Stomach (tissue), 8 donors: ENCODE measurements at regions not wholly inside any gene's neighbourhood (a gene's known extent, or its start where the extent isn't known, plus 50 kb on each side); places are given as distances from the start of the nearest gene placed in this dataset.

ENCODE experiments used
- DNase-seq, 2 donors: peaks; one replicate each; pipeline versions ENCODE4 v3.0.0 to v3.0.0-alpha.2; 2013 to 2019
- H3K27ac ChIP-seq, 5 donors: fragments of 200-600 bp in 4 of 5; sonication (generic) in 4 of 5; one replicate each; pipeline ENCODE4 v1.5.1; 2013 to 2019; ENCODE audit warnings: mild to moderate bottlenecking in 1 of 5, moderate library complexity in 1 of 5
- H3K27me3 ChIP-seq, 3 donors: fragments of 200-600 bp; sonication (generic); one replicate each; pipeline ENCODE4 v1.5.1; 2017 to 2019; ENCODE audit warnings: mixed run types in 1 of 3
- H3K36me3 ChIP-seq, 4 donors: fragments of 200-600 bp; sonication (generic); 1 replicate in 3 of 4; 2 replicates in 1 of 4; pipeline ENCODE4 v1.5.1; 2016 to 2019
- H3K4me1 ChIP-seq, 4 donors: fragments of 200-600 bp; sonication (generic); one replicate each; pipeline ENCODE4 v1.5.1; 2016 to 2019
- H3K4me3 ChIP-seq, 4 donors: fragments of 200-600 bp; sonication (generic) in 3 of 4; one replicate each; pipeline ENCODE4 v1.5.1; 2016 to 2019; ENCODE audit warnings: mild to moderate bottlenecking in 1 of 4
- H3K9me3 ChIP-seq, 4 donors: fragments of 200-600 bp; sonication (generic); one replicate each; pipeline ENCODE4 v1.5.1; 2016 to 2019
- CTCF ChIP-seq, 7 experiments: fragments of 450-650 bp in 4 of 7; fragments of 200-600 bp in 3 of 7; sonication (generic) in 3 of 7; IDR thresholded peaks; one replicate each; pipeline ENCODE4 v1.5.1; 2016 to 2019; ENCODE audit warnings: antibody characterized with exemption in 7 of 7, control low read depth in 2 of 7, mild to moderate bottlenecking in 1 of 7
- EP300 ChIP-seq: sonication (generic); formaldehyde crosslinking; IDR thresholded peaks from one replicate; pipeline ENCODE4 v1.6.1; 2017; ENCODE audit warnings: antibody characterized with exemption
- POLR2A ChIP-seq, 4 donors: fragments of 450-650 bp; IDR thresholded peaks; one replicate each; pipeline ENCODE4 v1.6.1; 2016; ENCODE audit warnings: antibody characterized with exemption in 4 of 4, control low read depth in 2 of 4, mild to moderate bottlenecking in 1 of 4, moderate library complexity in 1 of 4
- POLR2AphosphoS5 ChIP-seq, 3 donors: sonication (generic); formaldehyde crosslinking; IDR thresholded peaks; one replicate each; pipeline ENCODE4 v1.6.1; 2016; ENCODE audit warnings: antibody characterized with exemption in 3 of 3
- WGBS, 5 donors: extraction: QIAGEN DNeasy Blood & Tissue Kit in 3 of 5; methylation state at CpG; one replicate each; pipeline versions ENCODE4 v1.1.5 to v1.1.7; 2013 to 2018; 5-methylcytosine and 5-hydroxymethylcytosine counted together
- intact Hi-C: fragments of 100-400 bp; cut with DNase I; formaldehyde crosslinking; loops from one replicate; pipeline ENCODE4 v1.15.1; 2023; ENCODE audit warnings: low total_unique reads
- donor health status: healthy with polysubstance abuse.
- donor health status: Bipolar disorder and iron deficiency.
- donor health status: healthy.

DNA sequence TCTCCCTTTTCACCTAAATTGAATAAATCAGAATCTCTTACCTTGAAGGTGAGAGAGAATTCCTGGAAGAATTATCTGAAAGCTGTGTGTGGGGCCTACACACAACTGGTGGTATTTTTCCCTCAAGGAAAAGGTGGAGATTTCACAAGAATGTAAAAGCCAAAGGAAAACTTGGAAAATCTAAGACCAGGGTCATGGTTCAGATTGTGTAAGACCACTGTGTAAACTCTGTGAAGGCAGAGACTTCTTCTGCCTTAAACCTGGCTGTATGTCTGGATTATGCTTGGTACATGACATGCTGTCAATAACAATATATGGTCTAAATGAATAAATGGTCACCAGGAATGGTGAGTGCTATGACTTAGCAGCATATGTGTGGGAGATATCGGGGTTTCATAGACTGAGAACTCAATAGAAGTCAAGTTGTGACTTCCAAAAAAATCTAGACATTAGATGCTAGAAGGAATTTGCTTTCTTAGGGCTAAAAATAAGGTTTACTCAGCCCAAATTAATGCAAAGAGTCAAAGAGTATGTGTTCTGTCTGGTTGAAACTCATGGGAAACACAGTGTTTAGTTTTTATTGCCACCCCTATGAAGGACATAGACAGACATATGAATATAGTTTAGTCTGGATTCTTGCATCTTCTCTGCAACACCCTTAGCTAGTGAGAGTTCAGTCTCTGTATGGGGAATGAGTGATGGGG, 163.7 kb downstream of the SNAPC1 start:
- Histone ChIP-seq H3K9me3 (no peaks in the 10 kb centered on the region), H3K27ac (no peak overlapping the region), H3K4me3 (no peak overlapping the region), H3K36me3 (no peaks in the 10 kb centered on the region), H3K4me1 (no peaks in the 10 kb centered on the region), H3K27me3 (no peaks in the 10 kb centered on the region)
- no peak for TF ChIP-seq EP300
- no peak for TF ChIP-seq POLR2A (IDR thresholded peaks at IDR 0.05)
- intact Hi-C loops, result no loop called here
- no peak for DNase-seq
- WGBS, 5 donors, result 81 to 94% (median 89%) methylated on average over 1 of the region's 1 CpG

DNA sequence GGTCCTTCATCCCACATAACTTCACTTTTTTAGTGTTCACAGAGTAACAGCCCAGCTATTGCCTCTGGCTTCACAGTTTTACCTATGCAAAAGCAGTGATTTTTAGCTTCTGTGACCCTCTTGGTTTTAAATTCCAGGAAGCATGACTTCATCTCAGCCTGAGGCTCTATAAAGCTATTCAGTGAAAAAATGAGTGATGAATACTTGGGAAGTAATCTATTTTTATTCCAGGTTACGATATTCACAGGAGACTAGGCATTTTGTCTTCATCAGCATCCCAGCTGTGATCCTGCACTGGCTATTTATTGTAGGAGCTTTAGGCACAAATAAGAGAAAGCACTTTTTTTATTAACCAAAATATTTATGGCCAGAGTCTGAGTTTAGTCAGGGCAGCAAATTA, 164.8 kb downstream of the SNAPC1 start:
- intact Hi-C loops, result no loop called here
- H3K9me3 ChIP-seq, result no peaks in the 10 kb centered on the region

GRCh38 chr14:61927520-61927919, 165.3 kb downstream of the SNAPC1 start:
- no peak overlapping the region for H3K27ac ChIP-seq
- peak in 1 of 2 donors; percentile 59 for DNase-seq
- H3K27me3 ChIP-seq, result no peaks in the 10 kb centered on the region
- TF ChIP-seq POLR2AphosphoS5 (IDR thresholded peaks at IDR 0.05), result no peak
- no peak for TF ChIP-seq CTCF (IDR thresholded peaks at IDR 0.05)
- no peak for TF ChIP-seq POLR2A (IDR thresholded peaks at IDR 0.05)
- TF ChIP-seq EP300, result no peak
- no peak overlapping the region for H3K4me3 ChIP-seq
- H3K4me1 ChIP-seq, result no peaks in the 10 kb centered on the region
- no peaks in the 10 kb centered on the region for H3K36me3 ChIP-seq
- 20 to 37% (median 28%) methylated on average over 2 of the region's 2 CpGs for WGBS, 5 donors
- H3K9me3 ChIP-seq, result no peaks in the 10 kb centered on the region
- intact Hi-C loops, result no loop called here

More for the DNA sequence above, 164.8 kb downstream of the SNAPC1 start:
- Histone ChIP-seq H3K4me3 (no peak overlapping the region), H3K27me3 (no peaks in the 10 kb centered on the region), H3K4me1 (no peaks in the 10 kb centered on the region), H3K36me3 (no peaks in the 10 kb centered on the region), H3K27ac (no peak overlapping the region)
- TF ChIP-seq CTCF (IDR thresholded peaks at IDR 0.05), result no peak
- no peak for TF ChIP-seq POLR2A (IDR thresholded peaks at IDR 0.05)
- TF ChIP-seq POLR2AphosphoS5 (IDR thresholded peaks at IDR 0.05), result no peak
- TF ChIP-seq EP300, result no peak
- peak in 1 of 2 donors; percentile 17 for DNase-seq
- 36 to 71% (median 57%) methylated on average over 1 of the region's 1 CpG for WGBS, 5 donors

- Histone ChIP-seq H3K36me3 (no peaks in the 10 kb centered on the region), H3K27ac (no peak overlapping the region), H3K4me3 (no peak overlapping the region), H3K27me3 (no peaks in the 10 kb centered on the region), H3K9me3 (no peaks in the 10 kb centered on the region), H3K4me1 (no peaks in the 10 kb centered on the region)
- intact Hi-C loops, result no loop called here
- no peak for DNase-seq
- TF ChIP-seq POLR2AphosphoS5 (IDR thresholded peaks at IDR 0.05), result no peak
- no peak for TF ChIP-seq POLR2A (IDR thresholded peaks at IDR 0.05)
- TF ChIP-seq CTCF (IDR thresholded peaks at IDR 0.05), result no peak
- TF ChIP-seq EP300, result no peak
These were observed 166.1 kb downstream of the SNAPC1 start for GRCh38 chr14:61928300-61928699.

DNA sequence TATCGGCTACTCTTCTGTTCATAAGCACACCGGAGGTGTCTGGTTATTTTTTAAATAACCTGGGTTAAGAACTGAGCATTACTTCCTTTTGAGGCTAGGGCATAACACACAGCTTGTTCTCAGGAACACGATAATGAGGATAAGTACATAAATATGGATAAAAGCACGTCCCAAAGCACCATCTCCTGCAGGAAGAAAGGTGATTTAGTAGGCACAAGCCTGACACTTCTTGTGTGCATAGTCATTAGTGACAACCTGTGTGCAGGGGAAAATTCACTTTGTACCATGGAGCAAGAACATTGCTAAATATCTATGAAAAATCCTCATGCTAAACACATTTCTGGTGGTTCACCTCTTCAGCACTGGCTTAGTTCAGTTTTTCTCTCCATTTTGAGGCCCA, 166.5 kb downstream of the SNAPC1 start:
- DNase-seq, result no peak
- Histone ChIP-seq H3K9me3 (no peaks in the 10 kb centered on the region), H3K36me3 (no peaks in the 10 kb centered on the region), H3K27ac (no peak overlapping the region), H3K4me1 (no peaks in the 10 kb centered on the region), H3K4me3 (no peak overlapping the region), H3K27me3 (no peaks in the 10 kb centered on the region)
- intact Hi-C loops, result no loop called here
- TF ChIP-seq EP300 (no peak), CTCF (IDR thresholded peaks at IDR 0.05) (no peak), POLR2A (IDR thresholded peaks at IDR 0.05) (no peak), POLR2AphosphoS5 (IDR thresholded peaks at IDR 0.05) (no peak)
- whole genome bisulfite sequencing, 5 donors, result 61 to 79% (median 65%) methylated on average over 4 of the region's 4 CpGs
